OCI-LY7 (cell line): ENCODE measurements at regions not wholly inside any gene's neighbourhood (a gene's known extent, or its start where the extent isn't known, plus 50 kb on each side); places are given as distances from the start of the nearest gene placed in this dataset.

Source experiments
- CTCF ChIP-seq: fragments of 200-600 bp; sonication (generic); conservative IDR thresholded peaks from 2 replicates; pipeline ENCODE4 v1.5.1; 2014; ENCODE audit warnings: mild to moderate bottlenecking, antibody characterized with exemption, low read length, moderate library complexity, mixed read lengths
- EZH2phosphoT487 ChIP-seq: fragments of 200-600 bp; sonication (generic); IDR thresholded peaks from 2 replicates; pipeline ENCODE4 v1.6.1; 2018; ENCODE audit warnings: low read depth, borderline replicate concordance, mild to moderate bottlenecking, mixed run types, antibody characterized with exemption, low read length, moderate library complexity, mixed read lengths

DNA sequence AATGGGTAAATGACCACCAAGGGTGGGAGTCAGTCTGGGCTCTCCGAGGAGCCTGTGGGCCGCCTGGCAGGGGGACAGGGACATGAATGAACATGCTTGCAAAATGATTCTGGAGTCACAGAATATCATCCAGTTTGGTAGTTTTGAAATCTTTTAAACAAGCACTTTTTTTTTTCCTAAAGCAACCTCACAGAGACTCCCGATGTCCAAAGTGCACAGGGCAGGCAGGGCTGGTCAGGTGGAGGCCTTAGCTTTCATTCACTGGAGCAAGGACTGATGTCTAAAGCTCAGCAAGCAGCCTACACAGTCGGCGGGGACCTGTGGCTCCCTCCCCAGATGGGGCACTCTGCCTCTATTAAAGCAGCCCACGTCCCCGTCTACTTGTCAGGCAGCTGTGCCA, 402.9 kb downstream of the PPP1R2C start:
- TF ChIP-seq CTCF (no peak), EZH2phosphoT487 (no peak)
